ENCODE measurements at regions not wholly inside any gene's neighbourhood (a gene's known extent, or its start where the extent isn't known, plus 50 kb on each side); places are given as distances from the start of the nearest gene placed in this dataset.

DNA sequence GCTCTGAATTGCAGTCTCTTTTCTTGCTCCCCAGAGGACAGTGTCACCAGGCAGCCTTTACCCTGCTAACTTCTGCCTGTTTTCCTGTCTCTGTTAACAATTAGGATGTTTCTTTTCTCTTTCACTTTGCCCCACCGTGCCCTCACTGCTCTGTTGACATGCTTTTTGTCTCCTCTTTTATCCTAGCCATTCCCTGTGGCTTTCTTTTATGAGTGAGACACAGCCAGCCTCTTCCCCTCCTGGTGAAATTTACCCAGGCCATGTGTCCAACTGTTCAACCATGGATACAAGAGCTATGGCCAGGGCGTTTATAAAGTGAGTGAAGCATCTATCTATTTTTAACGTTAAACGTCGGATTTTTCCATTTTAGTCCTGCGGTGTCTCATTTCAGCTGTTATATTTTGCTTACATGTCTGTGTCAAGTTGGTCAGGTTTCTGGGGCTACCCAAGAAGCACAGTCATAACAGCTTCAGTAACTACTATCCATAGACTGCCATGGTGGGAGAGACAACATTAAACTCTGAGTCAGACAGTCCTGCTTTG lies 443.2 kb upstream of the AZI2 start:
- Histone ChIP-seq H2BK12ac (ENCODE audit: low read depth, low read length) (no peak overlapping the region), H3K18ac (ENCODE audit: extremely low read depth, low read length) (no peak overlapping the region), H3K14ac (ENCODE audit: insufficient read length) (no peak overlapping the region), H3K56ac (replicated peaks; ENCODE audit: insufficient read length, low read depth, low read length) (no peak overlapping the region), H2BK5ac (ENCODE audit: low read depth, low read length) (no peak overlapping the region), H3K79me2 (ENCODE audit: control insufficient read depth in 1 of 2, insufficient read depth in 2 of 2, low read length in 2 of 2) (no peaks in the 10 kb centered on the region), H2AFZ (ENCODE audit: low read length) (no peak overlapping the region), H2BK15ac (ENCODE audit: low read length) (no peak overlapping the region), H3K27ac (ENCODE audit: low read depth, low read length) (no peak overlapping the region), H3K4ac (replicated peaks; ENCODE audit: insufficient read length, low read depth, low read length) (no peak overlapping the region), H2BK20ac (ENCODE audit: low read length) (no peak overlapping the region), H3K9ac (replicated peaks in 1 of 4; ENCODE audit: extremely low read depth in 1 of 4, low read depth in 3 of 4, low read length in 3 of 4) (no peak overlapping the region), H3K23me2 (ENCODE audit: low read depth, low read length) (no peaks in the 10 kb centered on the region), H4K91ac (replicated peaks; ENCODE audit: insufficient read length, low read length) (no peak overlapping the region), H3K9me3 (ENCODE audit: insufficient read depth in 2 of 2, low read depth in 1 of 2, low read length in 1 of 2) (no peaks in the 10 kb centered on the region), H4K8ac (ENCODE audit: extremely low read depth, insufficient read depth, low read length) (no peak overlapping the region), H2AK5ac (ENCODE audit: low read depth, low read length) (no peak overlapping the region), H2BK120ac (replicated peaks; ENCODE audit: low read depth, low read length) (no peak overlapping the region), H4K5ac (ENCODE audit: insufficient read length, low read depth, low read length) (no peak overlapping the region), H3K23ac (ENCODE audit: insufficient read length) (no peak overlapping the region), H4K20me1 (replicated peaks in 1 of 2; ENCODE audit: control insufficient read depth in 1 of 2, insufficient read depth in 2 of 2, low read length in 2 of 2) (no peaks in the 10 kb centered on the region), H3K79me1 (ENCODE audit: low read depth, low read length) (no peaks in the 10 kb centered on the region), H3K4me2 (ENCODE audit: insufficient read depth in 1 of 2, low read depth in 2 of 2, low read length in 2 of 2) (peak overlapping the region; percentile 1 to 15; a peak in 2 of 4 replicates), H3K4me3 (ENCODE audit: extremely low read depth in 1 of 4, insufficient read depth in 2 of 4, low read depth in 3 of 4, low read length in 4 of 4) (no peak overlapping the region), H3K27me3 (replicated peaks in 1 of 4; ENCODE audit: control insufficient read depth in 3 of 4, extremely low read depth in 1 of 4, insufficient read depth in 3 of 4, low read length in 3 of 4) (no peaks in the 10 kb centered on the region), H3K4me1 (replicated peaks in 1 of 4; ENCODE audit: control insufficient read depth in 3 of 4, insufficient read depth in 4 of 4, low read length in 3 of 4) (peaks cover 0 to 3% (median 1%) of the 10 kb centered on the region in 4 experiments; a peak in 2 of 7 replicates), H3K36me3 (ENCODE audit: control insufficient read depth in 2 of 4, insufficient read depth in 4 of 4, low read length in 3 of 4) (no peaks in the 10 kb centered on the region)
- no peak for TF ChIP-seq CREB1 (IDR thresholded peaks at IDR 0.05)
- 66% methylated on average over 6 of the region's 6 CpGs; no CpG with 5 or more reads in 1 of the 2 experiments for WGBS, 2 experiments (ENCODE audit: extremely low coverage in 1 of 2, insufficient coverage in 1 of 2, insufficient read length in 1 of 2, insufficient replicate concordance in 2 of 2, low coverage in 1 of 2, low lambda C conversion rate in 2 of 2, missing lambda C conversion rate in 1 of 2)
- DNase-seq (ENCODE audit: low read depth in 1 of 2, low spot score in 2 of 2) (no peak), FAIRE-seq (peak; percentile 32)
- CTCF ChIA-PET (ENCODE audit: partially characterized antibody): interaction anchor here (0.8 to 1.4 kb wide), 3 partner anchors 9 to 124 kb away, joined by 3 to 4 read pairs (median 3); no protein-coding TSS in a partner anchor
- POLR2A ChIA-PET (ENCODE audit: partially characterized antibody): no interaction called here

Data from H1 (cell line).